ENCODE measurements at regions not wholly inside any gene's neighbourhood (a gene's known extent, or its start where the extent isn't known, plus 50 kb on each side); places are given as distances from the start of the nearest gene placed in this dataset.

DNA sequence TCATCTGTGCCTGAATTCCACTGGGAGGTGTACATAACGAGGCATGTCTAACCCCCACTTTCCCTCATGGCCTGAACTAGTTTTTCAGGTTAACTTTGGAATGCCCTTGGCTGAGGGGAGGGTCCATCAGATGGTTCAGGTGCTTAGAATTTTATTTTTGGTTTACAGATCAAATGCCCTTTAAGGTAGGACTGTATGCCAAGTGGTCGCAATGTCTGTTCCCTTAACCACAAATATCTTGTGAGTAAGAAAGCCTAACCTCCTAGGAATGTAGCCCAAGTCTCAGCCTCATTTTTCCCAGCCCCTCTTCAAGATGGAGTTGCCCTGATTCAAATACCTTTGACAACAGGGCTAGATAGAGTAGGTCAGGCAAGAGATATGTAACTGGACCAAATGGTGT lies 78.4 kb downstream of the RNASET2 start:
- intact Hi-C loops (cut with DNase I; ENCODE audit: low total_unique reads), result no loop called here
- H3K4me3 ChIP-seq (ENCODE audit: low read depth, poor library complexity, severe bottlenecking), result no peak overlapping the region
- no peak for DNase-seq (ENCODE audit: low spot score in 2 of 2)
- 63 to 80% methylated on average over 2 of the region's 2 CpGs for WGBS, 2 donors
- TF ChIP-seq, protein P1, sequence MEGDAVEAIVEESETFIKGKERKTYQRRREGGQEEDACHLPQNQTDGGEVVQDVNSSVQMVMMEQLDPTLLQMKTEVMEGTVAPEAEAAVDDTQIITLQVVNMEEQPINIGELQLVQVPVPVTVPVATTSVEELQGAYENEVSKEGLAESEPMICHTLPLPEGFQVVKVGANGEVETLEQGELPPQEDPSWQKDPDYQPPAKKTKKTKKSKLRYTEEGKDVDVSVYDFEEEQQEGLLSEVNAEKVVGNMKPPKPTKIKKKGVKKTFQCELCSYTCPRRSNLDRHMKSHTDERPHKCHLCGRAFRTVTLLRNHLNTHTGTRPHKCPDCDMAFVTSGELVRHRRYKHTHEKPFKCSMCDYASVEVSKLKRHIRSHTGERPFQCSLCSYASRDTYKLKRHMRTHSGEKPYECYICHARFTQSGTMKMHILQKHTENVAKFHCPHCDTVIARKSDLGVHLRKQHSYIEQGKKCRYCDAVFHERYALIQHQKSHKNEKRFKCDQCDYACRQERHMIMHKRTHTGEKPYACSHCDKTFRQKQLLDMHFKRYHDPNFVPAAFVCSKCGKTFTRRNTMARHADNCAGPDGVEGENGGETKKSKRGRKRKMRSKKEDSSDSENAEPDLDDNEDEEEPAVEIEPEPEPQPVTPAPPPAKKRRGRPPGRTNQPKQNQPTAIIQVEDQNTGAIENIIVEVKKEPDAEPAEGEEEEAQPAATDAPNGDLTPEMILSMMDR (IDR thresholded peaks at IDR 0.05), result no peak
- TF ChIP-seq POLR2A (IDR thresholded peaks at IDR 0.05), result no peak

DNA sequence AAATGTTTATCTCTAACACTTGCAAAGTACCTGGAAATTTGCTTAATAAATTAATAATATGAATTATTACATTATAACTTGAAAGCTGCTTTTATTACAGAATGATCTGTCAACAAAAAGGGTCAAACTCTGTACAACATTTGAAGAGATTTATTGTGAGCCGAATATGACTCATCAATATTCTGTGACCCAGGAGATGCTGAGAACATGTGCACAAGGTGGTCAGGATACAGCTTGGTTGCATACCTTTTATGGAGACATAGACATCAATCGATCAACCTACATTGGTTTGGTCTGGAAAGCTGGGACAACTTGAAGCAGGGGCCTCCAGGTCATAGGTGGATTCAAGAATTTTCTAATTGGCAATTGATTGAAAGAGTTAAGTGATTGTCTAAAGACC lies 79.0 kb downstream of the RNASET2 start:
- WGBS, 2 donors, result 93 to 95% methylated on average over 2 of the region's 2 CpGs

DNA sequence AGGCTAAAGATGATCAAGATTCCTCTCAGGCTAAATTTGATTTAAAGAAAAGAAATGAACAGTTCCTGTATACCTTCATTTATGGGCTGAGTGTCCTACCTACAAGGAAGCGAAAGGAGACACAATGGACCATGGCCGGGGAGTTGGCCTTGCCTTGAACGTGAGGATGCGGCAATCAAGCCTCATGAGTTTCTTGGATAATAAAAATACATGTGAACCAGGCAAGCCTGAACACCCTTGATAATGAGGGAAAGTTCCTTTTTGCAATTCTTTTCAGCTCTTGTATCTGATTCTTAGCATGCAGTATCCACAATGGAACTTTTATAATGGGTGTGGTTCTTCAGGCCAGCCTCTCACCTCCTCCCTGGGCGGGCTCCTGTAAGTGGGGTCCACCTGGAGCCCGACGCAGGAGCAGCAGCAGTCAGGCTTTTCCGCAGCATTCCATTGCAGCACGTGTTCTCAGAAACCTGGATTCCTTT lies 83.8 kb downstream of the RNASET2 start:
- no peak overlapping the region for H3K4me3 ChIP-seq (ENCODE audit: low read depth, poor library complexity, severe bottlenecking)
- no peak for DNase-seq (ENCODE audit: low spot score in 2 of 2)
- WGBS, 2 donors, result 48 to 66% methylated on average over 9 of the region's 9 CpGs
- intact Hi-C loops (cut with DNase I; ENCODE audit: low total_unique reads), result no loop called here
- TF ChIP-seq, protein P1 (IDR thresholded peaks at IDR 0.05), result no peak
- no peak for TF ChIP-seq POLR2A (IDR thresholded peaks at IDR 0.05)

More for the DNA sequence above, 79.0 kb downstream of the RNASET2 start:
- intact Hi-C loops (cut with DNase I; ENCODE audit: low total_unique reads), result no loop called here
- no peak overlapping the region for H3K4me3 ChIP-seq (ENCODE audit: low read depth, poor library complexity, severe bottlenecking)
- no peak for DNase-seq (ENCODE audit: low spot score in 2 of 2)
- TF ChIP-seq, protein P1 (IDR thresholded peaks at IDR 0.05), result no peak
- TF ChIP-seq POLR2A (IDR thresholded peaks at IDR 0.05), result no peak

DNA sequence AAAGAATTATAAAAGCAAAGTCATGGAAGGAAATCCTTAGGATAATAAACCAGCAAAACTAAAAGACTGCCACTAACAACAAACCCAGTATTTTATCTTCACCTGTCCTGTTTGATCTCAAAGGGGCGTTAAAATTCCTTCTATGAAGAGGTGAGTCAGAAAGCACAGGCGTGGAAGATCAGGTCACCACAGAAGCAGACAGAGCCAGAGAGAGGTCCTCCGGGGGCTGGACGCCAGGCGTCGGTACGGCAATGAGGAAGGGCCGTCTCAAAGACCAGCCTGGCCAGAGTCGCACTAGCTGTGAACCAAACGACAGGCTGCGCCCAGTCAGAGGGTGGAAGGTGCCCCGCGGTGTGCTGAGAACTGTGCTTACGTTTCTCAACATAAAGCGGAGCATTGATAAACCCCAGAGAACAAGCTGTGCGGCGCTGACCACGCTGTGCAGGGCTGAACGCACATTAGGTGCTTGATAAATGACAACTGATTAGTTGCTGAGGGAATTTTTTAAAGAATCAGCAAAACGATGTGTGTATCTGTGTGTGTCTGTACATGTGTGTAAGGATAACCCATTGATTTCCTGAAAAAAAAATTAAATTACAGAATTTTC lies 85.6 kb downstream of the RNASET2 start:
- TF ChIP-seq, protein P1 (IDR thresholded peaks at IDR 0.05), result no peak
- no peak for TF ChIP-seq POLR2A (IDR thresholded peaks at IDR 0.05)
- intact Hi-C loops (cut with DNase I; ENCODE audit: low total_unique reads), result no loop called here
- H3K4me3 ChIP-seq (ENCODE audit: low read depth, poor library complexity, severe bottlenecking), result no peak overlapping the region
- 88 to 91% methylated on average over 20 of the region's 20 CpGs for WGBS, 2 donors
- no peak for DNase-seq (ENCODE audit: low spot score in 2 of 2)

DNA sequence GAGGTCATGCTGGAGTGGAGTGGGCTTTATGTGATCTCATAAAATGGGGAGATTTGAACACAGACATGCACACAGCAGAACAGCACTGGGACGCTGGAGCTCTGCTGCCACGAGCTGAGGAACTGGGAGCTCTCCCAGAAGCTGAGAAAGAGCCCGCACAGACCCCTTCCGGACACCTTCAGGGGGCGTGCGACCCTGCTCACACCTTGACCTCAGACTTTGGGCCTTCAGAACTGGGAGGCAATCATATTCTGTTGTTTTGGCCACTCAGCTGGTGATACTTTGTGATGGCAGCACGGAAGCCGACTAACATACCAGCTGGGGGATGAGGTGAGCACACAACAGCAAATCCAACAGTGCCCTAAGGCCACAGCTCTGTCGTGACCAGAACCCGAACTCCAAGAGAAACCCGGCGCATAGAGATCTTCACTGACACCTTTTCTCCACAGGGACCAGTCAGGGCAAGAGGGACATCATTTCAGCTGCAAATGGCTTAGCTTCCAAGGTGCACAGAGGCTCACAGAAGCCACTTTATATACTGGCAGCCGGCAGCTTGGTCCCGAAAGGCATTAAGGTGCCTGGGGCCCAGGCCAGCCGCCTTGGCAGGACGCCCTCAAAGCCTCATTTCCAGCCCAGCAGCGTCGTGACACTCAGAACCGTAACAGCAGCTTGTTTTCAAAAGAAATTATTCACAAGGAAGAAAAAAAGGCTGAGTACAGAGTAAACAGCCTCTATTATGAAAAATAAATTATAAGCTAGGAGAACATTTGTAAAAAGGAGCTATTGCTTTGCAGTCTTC lies 89.3 kb downstream of the RNASET2 start:
- 83 to 85% methylated on average over 19 of the region's 19 CpGs for WGBS, 2 donors
- intact Hi-C loops (cut with DNase I; ENCODE audit: low total_unique reads), result no loop called here
- no peak for DNase-seq (ENCODE audit: low spot score in 2 of 2)
- no peak overlapping the region for H3K4me3 ChIP-seq (ENCODE audit: low read depth, poor library complexity, severe bottlenecking)
- TF ChIP-seq POLR2A (IDR thresholded peaks at IDR 0.05), result no peak
- TF ChIP-seq, protein P1 (IDR thresholded peaks at IDR 0.05), result no peak
